ENCODE measurements at regions not wholly inside any gene's neighbourhood (a gene's known extent, or its start where the extent isn't known, plus 50 kb on each side); places are given as distances from the start of the nearest gene placed in this dataset.

DNA sequence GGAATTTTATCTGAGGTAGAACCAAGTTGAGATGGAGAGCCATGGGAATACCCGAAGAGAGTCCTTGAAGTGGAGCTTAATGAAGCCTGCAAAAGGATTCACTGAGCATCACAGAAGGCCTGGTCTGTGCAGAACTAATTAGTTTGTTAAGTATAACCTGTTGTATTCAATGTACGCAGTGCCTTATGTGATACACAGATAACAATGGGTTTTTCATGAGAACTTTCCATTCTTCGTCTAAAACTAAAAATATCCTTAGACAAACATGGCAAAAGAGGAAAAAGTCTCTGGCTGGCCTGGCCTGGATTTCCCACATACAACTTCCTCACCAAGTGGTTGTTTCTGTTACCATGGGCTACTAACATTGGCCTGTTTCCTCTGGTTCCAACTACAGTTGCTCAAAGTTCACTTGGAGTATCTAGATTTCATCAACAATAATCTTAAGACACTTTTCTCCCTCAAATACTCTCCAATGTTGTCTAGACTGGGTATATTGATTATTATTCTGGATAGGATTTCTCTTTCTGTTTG lies 237.6 kb upstream of the ZNF462 start:
- DNase-seq = no peak

DNA sequence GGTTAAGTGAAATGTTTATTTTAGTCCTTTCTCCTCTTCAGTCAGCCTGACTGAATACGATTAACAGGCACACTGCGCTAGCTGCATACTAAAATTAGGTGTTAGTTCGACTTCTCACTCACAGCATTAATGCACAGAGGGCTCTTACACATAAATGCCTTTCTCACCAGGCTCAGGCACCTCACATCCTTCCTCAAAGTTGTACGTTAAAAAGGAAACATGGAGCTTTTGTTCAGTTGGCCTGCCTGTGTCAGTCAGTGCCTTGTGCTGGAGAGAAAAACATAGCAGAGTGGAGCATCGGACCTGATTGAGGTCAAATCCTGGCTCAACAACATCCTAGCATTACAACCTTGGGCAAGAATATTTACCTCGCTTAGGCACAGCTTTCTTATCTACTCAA lies 236.0 kb upstream of the ZNF462 start:
- DNase-seq = no peak

DNA sequence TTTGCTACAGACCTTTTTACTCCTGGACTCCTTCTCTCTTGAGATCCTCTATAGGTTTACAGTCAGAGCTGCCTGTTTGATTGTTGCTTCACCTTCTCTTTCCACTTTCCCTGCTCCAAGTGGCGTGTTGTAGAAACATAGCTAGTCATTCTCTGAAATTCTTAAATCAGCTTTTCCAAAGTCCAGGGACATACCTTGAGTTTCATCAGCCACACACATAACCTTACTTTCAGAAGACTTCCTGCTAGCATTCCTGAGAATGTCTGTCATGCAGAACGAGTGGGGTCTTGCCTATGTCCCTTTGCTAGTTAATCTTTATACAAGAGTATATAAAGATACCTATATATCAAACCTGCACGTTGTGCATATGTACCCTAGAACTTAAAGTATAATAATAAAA lies 230.3 kb upstream of the ZNF462 start:
- DNase-seq = no peak

DNA sequence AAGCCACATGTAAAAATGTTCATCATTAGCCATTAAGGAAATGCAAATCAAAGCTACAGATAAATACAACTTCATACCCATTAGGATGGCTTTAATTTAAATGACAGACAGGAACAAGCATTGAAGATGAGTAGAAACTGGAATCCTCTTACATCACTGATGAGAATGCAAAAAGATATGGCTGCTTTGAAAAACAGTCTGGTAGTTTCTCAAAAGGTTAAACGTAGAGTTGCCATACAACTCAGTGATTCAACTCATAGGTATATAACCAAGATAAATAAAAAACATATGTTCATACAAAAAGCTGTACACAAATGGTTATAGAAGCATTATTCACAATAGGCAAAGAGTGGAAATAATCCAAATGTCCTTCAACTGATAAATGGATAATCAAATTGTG lies 228.8 kb upstream of the ZNF462 start:
- no peak for DNase-seq

DNA sequence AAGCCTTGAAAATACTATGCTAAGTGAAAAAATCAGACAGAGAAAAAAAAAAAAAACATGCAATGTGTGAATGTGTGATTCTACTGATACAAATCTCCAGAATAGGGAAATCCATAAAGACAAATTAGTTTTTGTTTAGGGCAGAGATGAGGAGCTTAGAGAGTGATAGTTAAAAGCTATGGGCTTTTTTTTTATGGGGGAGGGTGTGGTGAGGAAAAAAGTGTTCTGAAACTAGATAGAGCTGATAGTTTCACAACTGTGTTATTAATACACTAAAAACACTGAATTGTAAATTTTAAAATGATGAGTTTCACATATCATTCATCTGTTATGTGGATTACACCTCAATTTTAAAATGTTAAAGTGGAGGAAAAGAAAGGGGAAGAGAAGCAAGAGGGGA lies 228.3 kb upstream of the ZNF462 start:
- no peak for DNase-seq

DNA sequence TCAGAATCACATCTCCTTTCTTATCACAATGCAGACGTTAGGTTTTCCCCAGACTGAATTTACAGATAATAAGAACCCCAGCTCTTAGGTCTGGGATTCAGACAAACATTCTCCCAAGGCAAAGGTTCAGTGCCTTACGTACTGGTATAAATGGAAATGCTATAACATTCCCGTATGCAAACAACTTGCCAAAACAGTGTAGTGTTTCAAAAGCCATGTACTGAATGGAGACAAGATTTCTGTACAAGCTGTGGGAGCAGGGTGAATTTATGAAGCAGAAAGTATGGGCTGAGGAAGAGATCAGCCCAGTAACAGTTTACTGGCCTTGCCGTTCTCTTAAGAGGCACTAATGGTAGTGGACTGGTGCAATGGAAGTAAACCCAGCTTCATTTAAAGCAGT lies 225.5 kb upstream of the ZNF462 start:
- DNase-seq = no peak

DNA sequence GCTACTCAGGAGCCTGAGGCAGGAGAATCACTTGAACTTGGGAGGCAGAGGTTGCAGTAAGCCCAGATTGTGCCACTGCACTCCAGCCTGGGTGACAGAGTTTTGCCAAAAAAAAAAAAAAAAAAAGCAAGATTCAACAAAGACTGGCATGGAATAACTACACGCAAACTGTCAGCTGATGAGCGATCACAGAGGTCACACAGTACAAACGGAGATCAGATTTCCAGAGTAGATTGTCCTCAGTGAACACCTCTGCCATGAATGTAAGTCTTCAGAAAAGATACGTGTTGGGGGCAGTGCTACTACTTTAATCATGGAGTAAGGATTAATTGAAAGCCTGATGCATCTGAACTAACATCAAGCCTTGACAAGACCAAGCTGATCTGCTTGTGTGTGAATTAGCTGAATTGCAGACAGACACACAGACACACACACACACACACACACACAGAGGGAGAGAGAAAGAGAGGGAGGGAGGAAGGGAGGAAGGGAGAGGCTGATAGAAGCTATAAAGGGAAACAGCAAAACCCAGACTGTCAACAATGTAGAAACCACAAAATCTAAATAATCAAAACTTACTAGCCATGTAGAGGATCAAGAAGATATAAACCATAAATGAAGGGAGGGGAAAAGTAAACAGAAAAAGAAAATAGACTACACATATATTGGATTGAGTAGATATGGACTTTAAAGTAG lies 222.9 kb upstream of the ZNF462 start:
- no peak for DNase-seq

DNA sequence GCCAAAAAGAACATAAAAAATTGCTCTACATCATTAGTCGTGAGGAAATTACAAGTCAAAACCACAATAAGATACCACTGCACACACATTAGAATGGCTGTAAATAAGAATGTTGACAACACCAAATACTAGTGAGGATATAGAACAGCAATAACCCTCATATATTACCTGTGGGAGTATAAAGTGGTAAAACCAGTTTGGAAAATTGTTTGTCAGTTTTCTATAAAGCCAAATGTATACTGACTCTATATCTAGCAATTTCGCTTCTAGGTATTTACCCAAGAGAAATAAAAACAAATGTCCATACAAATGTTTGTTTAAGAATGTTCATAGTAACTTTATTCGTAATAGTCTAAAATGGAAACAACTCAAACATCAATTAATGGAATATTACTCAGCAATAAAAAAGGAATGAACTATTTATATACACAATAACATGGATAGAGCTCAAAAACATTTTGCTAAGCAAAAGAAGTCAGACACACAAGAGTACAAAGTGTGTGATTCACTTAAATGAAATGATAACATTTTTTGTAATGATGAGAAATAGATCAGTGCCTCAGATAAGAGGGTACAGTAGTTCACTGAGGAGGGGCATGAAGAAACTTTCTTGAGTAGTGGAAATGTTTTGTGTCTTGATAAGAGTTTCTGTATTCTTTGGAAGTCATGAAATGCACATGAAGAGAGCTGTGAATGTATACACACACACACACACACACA lies 219.6 kb upstream of the ZNF462 start:
- no peak for DNase-seq

DNA sequence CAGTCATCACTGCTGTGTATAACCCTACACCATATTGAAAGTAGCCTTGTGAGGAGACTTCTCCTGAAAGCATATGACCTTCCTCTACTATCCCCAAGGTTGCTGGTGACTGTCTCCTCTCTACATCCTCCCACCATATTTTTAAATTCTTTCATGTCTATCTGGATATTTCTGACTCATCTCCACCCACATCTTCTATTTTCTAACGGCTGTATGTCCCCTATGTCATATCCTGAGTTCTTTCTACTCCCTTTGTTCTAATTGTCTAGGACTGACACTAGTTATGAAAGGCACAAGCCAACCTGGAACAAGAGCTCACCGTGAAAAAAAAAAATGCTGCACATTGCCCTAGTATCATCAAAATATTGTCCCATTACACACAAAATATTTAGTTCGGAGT lies 218.3 kb upstream of the ZNF462 start:
- no peak for DNase-seq

DNA sequence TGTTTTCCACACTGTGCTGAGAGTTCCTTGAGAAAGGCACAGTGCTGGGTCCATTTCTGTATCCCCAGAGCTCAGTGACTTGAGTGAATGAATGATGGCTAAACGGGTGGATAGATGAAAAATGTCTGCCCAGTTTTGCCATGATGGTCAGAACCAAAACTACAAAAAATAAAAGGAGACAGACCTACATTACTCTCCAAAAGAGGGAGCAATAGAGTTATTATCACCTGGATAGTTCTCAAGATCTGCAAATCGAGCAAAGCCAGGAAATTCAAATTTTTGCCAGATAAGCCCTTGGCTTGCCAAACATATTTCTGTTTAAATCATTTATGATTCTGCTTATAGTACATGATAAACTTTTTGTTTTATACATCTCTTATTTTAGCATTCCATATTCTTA lies 214.2 kb upstream of the ZNF462 start:
- DNase-seq = no peak

DNA sequence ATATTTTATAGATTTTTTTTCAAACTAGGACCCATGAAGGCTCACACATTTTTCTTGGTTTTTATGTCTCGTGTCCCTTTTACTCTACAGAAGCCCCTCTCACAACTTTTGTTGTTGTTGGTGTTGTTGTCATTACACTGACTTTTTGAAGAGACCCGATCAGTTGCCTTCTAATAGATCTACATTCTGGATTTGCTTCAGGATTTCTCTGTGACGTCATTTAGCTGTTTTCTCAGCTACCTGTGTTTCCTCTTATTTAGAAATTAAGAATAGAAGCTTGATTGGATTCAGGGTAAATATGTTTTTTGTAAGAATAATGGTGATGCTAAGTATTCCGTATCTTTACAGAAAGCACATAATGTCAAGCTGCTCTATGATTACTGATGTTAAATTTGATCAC lies 213.3 kb upstream of the ZNF462 start:
- no peak for DNase-seq

DNA sequence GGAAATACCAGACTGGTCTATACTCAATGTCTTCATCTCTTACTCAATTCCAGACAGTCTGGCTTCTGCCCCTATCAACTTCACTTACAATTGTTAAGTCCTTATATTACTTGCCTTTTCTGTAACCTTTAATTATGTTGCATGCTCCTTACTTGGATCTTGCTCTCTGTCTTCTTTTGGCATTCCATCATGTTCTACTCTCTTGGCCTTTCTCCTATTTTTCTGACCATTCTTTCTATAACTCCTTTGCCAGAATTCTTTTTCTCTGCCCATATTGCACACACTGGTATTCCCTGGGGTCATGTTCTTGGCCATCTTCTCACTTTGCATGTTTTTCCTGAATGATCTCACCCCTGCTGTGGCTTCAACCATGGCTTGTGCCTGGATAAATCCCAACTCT lies 209.8 kb upstream of the ZNF462 start:
- DNase-seq = no peak

DNA sequence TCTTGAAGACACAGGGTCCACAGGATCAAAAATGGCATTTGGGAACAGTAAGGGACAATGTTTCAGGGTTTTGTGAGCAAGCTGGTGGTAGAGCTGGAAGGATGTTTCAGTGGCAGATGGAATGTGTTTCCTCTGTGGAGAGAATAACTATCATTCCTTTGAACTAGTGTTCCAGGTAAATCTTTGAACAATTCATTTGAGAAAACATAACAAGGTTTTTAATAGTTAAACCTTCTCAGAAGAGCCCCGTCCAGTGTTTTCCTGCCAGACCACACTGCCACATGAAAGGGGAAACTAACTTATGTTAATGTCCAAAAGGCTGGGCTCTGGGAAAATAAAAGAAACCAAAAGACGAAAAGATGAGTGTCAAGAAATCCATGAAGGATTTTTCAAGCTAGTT lies 207.0 kb upstream of the ZNF462 start:
- no peak for DNase-seq

DNA sequence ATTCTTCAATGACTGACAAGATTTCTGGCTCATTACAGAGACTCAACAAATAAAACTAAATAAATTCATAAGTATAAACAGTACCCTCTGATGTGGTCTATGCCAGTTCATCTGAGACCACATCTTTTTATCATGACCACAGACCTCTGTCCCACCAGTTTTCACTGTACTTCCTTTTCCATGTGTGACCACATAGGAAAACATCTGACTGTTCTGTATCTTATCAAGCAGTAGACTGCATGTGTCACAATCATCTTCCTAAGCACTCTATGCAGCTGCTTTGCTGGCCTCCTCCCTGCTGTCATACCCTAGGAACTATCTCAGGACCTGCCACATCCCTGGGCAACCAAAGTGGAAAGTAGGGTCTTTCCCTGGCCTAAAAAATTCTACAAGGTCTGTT lies 205.0 kb upstream of the ZNF462 start:
- DNase-seq = no peak

DNA sequence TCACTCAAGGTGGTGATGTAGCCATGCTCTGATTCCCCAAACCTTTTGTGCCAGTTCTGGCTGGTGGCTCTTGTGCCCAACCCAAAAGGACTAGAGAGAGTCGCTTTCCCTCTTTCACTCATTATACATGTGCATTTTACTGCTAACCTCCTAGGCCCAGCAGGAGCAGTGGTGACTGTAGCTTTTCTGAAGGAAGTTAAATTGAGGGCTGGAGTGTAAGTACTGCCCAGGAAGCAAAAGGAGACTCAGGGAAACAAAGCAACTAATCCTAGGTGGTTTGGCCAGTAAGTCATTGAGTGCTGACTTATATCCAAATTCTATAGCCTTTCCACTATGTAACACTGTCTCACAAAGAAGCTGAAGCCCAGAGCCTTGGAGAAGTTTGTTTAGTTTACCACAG lies 194.4 kb upstream of the ZNF462 start:
- DNase-seq = no peak

DNA sequence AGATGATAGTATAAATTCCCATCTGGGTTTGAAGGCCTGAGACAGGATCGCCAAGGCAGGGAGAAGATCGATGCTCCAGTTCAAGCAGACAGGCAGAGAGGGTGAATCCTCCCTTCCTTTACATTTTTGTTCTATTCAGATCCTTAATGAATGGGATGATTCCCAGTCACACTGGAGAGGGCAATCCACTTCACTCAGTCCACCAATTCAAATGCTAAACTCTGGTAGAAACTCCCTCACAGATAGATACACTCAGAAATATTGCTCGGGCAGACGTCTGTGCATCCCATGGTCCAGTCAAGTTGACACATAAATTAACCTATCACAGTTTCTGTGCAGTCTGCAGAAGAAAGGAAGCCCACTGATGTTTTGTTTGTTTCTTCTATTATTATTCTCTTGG lies 193.1 kb upstream of the ZNF462 start:
- DNase-seq = no peak

DNA sequence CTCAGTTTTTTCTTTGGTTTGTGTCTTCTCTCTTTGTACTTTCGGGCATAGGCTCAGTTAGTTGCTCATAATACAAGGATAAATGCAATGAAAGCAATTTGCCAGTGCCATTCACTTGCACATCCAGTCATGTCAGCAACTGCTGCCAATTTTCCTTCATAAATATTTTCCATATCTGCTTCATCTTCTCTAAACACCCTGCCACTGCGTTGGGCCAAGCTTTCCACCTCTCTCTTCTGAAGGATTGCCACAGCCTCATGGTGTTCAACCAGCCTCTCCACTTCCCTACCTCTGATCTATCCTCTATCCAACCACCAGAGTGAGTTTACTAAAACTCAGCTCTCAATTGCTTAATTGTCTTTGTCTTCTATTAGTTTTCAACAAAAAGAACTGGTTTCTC lies 192.5 kb upstream of the ZNF462 start:
- no peak for DNase-seq

DNA sequence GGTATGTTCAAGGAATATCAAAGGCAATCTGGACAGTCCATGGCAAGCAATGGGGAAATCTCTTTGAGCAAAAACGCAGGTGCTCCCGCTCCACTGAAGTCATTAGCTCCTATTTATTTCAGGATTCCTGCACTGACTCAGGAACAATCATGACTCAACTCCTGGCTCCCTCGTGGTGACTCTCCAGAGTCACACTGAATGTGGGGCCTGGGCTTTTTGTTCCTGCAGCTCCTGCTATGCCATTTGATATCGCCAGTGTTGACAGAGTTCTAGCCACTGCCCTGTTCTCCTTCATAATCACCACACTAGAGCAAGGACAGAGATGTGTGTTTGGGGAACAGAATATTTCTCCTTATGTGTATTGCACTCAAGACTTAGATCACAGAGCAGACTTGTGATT lies 187.2 kb upstream of the ZNF462 start:
- no peak for DNase-seq

DNA sequence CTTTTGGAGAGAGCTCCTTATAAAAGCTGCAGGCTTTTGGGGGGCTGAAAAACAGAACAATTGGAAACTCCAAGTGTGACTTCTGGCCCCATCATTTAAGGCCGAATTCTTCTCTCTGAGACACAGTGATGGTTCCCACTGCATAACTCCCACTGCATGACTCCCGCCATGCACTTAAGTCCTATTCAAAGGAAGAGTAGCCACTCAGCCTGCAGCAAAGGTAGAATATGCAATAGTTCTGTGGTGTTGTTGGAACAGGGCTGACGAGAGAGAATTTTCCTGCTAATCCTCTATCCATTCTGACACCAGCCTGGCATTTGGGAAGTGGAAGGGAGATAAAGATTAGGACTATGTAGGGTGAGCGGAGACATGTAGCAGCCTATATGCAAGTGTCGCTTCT lies 185.6 kb upstream of the ZNF462 start:
- no peak for DNase-seq

DNA sequence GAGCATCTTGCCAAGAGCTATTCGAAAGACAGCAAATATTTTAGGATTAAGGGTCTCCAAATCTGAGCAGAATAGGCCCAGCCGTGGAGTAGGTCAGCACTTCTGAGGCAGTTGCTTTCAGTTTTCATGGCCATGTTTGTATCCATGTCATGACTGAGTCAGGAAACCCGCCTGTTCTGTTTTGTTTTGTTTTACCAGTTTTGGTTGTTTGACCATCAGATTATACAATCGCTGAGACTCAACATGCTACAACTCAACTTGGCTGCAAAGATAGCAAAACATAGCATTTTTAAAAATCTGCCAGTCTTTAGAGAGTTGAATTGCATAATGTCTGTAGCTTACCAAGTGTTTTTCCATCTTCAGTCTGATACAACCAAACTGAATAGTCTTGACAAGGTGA lies 185.1 kb upstream of the ZNF462 start:
- no peak for DNase-seq

DNA sequence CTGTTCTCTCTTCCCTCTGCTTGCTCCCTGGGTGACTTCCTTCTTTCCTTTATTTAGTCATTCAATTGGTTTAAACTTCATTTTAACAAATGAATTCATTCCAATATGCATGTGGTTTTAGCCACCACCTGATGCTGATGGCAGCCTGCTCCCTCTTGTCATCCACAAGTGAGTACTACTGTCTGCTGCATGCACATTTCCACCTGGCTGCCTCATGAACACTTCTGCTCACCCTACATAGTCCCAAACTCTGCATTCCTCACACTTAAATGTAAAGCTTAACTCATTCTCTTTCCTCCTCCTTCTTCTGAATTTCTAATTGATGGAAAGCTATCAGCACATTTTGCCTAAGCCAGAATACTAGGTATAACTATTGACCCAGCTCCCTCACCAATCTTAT lies 184.7 kb upstream of the ZNF462 start:
- no peak for DNase-seq

DNA sequence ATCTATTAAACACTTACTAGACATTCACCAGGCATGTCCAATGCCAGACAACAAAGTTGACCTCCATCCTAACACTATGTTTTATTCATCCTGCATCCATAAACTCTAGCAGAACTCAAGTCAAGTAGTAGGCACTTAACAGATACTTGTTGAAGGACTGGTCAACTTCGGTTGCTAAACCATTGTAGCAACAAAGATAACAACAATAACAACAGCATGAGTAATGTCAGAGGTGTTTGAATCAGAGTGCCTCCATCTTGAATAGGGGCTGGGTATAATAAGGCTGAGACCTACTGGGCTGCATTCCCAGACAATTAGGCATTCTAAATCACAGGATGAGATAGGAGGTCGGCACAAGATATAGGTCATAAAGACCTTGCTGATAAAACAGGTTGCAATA lies 180.5 kb upstream of the ZNF462 start:
- DNase-seq = no peak

DNA sequence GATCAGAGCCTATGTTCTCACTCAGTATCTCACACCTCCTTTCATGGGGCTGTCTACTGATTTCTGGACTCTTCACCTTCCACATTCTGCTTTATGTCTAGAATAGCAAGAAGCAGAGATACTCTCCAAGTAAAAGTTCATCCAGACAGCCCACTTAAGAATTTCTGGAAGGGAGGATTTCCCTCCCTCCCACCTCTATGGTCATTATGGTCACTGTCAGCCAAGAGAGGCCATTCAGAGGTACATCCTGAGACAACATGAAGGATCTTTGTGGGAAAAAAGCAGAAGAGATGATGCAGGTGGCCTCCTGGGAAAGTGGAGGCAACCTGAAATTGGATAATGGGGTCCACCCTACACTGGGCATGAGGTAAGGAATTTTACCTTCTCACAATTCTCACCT lies 179.5 kb upstream of the ZNF462 start:
- DNase-seq = no peak

DNA sequence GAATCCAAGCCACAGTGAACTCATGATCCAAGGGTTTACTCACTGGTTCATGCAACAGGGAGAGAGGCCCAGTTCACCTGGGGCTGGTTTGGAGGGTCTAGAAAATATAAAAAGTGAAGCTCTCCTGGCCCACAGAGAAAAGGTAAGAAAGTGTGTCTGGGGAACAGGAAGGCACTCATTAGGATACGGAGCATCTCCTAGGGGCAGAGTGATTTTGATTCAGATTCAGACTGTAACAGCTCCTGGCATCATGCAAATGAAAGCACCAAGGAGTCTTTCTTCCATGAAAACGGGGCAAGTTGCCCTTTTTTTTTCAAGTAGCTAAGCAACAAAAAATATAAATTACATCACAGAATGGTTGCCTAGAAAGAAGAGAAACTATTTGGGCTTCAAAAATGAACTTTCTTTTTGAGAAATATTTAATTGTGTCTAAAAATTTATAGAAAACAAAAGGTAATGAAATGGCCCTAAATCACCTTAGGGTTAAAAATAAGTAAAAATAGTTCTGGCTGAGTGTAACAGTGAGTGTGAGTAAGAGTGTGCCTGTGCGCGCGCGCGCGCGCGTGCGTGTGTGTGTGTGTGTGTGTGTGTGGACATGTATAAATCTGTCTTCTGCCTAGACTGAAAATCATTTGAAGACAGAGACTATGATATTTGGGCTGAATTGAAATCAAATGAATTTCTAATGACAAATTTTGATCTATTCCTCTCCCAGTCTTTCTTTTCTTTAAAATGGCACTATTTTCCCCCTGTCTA lies 177.8 kb upstream of the ZNF462 start:
- no peak for DNase-seq

Measured in T1000 (cell line).